ENCODE measurements at regions not wholly inside any gene's neighbourhood (a gene's known extent, or its start where the extent isn't known, plus 50 kb on each side); places are given as distances from the start of the nearest gene placed in this dataset.
A peak's percentile ranks its signal among the peaks of the same experiment; 100 is the strongest.

- TF ChIP-seq CTCF (conservative IDR thresholded peaks at IDR 0.05; ENCODE audit: low read depth, low read length) (peak; percentile 50), EZH2 (IDR thresholded peaks at IDR 0.05; ENCODE audit: borderline replicate concordance, low read depth, low read length, poor library complexity, severe bottlenecking) (no peak)
These were observed 147.1 kb downstream of the WT1 start for GRCh38 chr11:32288276-32288675.
